ENCODE measurements at regions not wholly inside any gene's neighbourhood (a gene's known extent, or its start where the extent isn't known, plus 50 kb on each side); places are given as distances from the start of the nearest gene placed in this dataset.
"Not testable (repeated sequence)": the region's sequence is repeated elsewhere in the genome, so short reads cannot be mapped to it uniquely, and the experiment has no call there.

GRCh38 chrX:69424161-69424560 is 80.0 kb upstream of the NALF2 start:
- Histone ChIP-seq H3K27me3 (ENCODE audit: insufficient read depth, low read length) (peaks cover 22% of the 10 kb centered on the region), H2AFZ (ENCODE audit: low read depth, low read length, poor library complexity, severe bottlenecking) (no peak overlapping the region), H3K9ac (ENCODE audit: low read length) (no peak overlapping the region), H3K4me2 (ENCODE audit: low read length) (no peak overlapping the region), H3K9me3 (ENCODE audit: control insufficient read depth in 1 of 2, insufficient read depth in 1 of 2, low read depth in 1 of 2, low read length in 2 of 2) (no peaks in the 10 kb centered on the region), H3K4me3 (replicated peaks in 1 of 2; ENCODE audit: low read depth in 1 of 2, low read length in 2 of 2) (no peak overlapping the region), H4K20me1 (ENCODE audit: insufficient read depth) (no peaks in the 10 kb centered on the region), H3K27ac (ENCODE audit: low read depth, low read length) (no peak overlapping the region), H3K79me2 (ENCODE audit: insufficient read depth, low read length) (no peaks in the 10 kb centered on the region), H3K4me1 (ENCODE audit: control insufficient read depth in 1 of 2, insufficient read depth in 2 of 2, low read length in 2 of 2) (no peaks in the 10 kb centered on the region), H3K36me3 (ENCODE audit: control insufficient read depth in 1 of 2, insufficient read depth in 2 of 2, low read length in 2 of 2) (no peaks in the 10 kb centered on the region), H3K9me2 (ENCODE audit: insufficient read depth) (no peaks in the 10 kb centered on the region)
- BruUV-seq (replicated peaks): no TSS peak
- POLR2A ChIA-PET: no interaction called here
- CTCF ChIA-PET: interaction anchor here (0.7 to 1.3 kb wide), 10 partner anchors 9 to 709 kb away, joined by 3 to 17 read pairs (median 5); partner anchors contain the start of genes EDA and IGBP1
- ATAC-seq: no peak
- peak; percentile 2 for DNase-seq (ENCODE audit: low read depth, low spot score)
- TF ChIP-seq FOSL1 (IDR thresholded peaks at IDR 0.05; ENCODE audit: low read depth) (no peak), ZFX (IDR thresholded peaks at IDR 0.05) (no peak), EZH2phosphoT487 (IDR thresholded peaks at IDR 0.05; ENCODE audit: borderline replicate concordance) (no peak), SIN3A (IDR thresholded peaks at IDR 0.05; ENCODE audit: low read depth) (no peak), CTCF (IDR thresholded peaks at IDR 0.05 in 2 of 3, conservative IDR thresholded peaks at IDR 0.05 in 1 of 3; ENCODE audit: borderline replicate concordance in 1 of 3, insufficient read depth in 1 of 3, low read depth in 2 of 3, low read length in 2 of 3) (peak; percentile 15 to 34 (median 21); a peak in 3 of 6 replicates), ATF3 (IDR thresholded peaks at IDR 0.05) (no peak), EGR1 (IDR thresholded peaks at IDR 0.05; ENCODE audit: low read depth) (no peak), RAD21 (IDR thresholded peaks at IDR 0.05; ENCODE audit: low read depth) (peak; percentile 44), POLR2A (IDR thresholded peaks at IDR 0.05; ENCODE audit: borderline replicate concordance, extremely low read depth, insufficient read depth, insufficient read length) (no peak), CEBPB (IDR thresholded peaks at IDR 0.05; ENCODE audit: low read depth) (no peak), EZH2 (IDR thresholded peaks at IDR 0.05) (no peak), SP1 (IDR thresholded peaks at IDR 0.05; ENCODE audit: low read depth) (no peak), ZBTB33 (IDR thresholded peaks at IDR 0.05; ENCODE audit: extremely low read depth, insufficient replicate concordance, low read length) (no peak)
- intact Hi-C loops (cut with micrococcal nuclease): no loop called here
- RAD21 ChIA-PET (ENCODE audit: low non-redundant PET in 1 of 2, low total read pairs in 2 of 2, uncharacterized antibody in 2 of 2, unreplicated experiment in 2 of 2): interaction anchor here in 1 of 2 experiments (0.9 kb wide), 1 partner anchor 580 kb away, joined by 3 read pairs; no protein-coding TSS in a partner anchor

GRCh38 chrX:69422208-69422607 is 81.9 kb upstream of the NALF2 start:
- H3K4me3 ChIP-seq (replicated peaks in 1 of 2; ENCODE audit: low read depth in 1 of 2, low read length in 2 of 2); H3K79me2 ChIP-seq (ENCODE audit: insufficient read depth, low read length); H4K20me1 ChIP-seq (ENCODE audit: insufficient read depth); H3K27ac ChIP-seq (ENCODE audit: low read depth, low read length); intact Hi-C loops (cut with micrococcal nuclease); H2AFZ ChIP-seq (ENCODE audit: low read depth, low read length, poor library complexity, severe bottlenecking); H3K27me3 ChIP-seq (ENCODE audit: insufficient read depth, low read length); POLR2A ChIA-PET; H3K9me3 ChIP-seq (ENCODE audit: control insufficient read depth in 1 of 2, insufficient read depth in 1 of 2, low read depth in 1 of 2, low read length in 2 of 2); H3K4me2 ChIP-seq (ENCODE audit: low read length); DNase-seq (ENCODE audit: low read depth, low spot score); ATAC-seq; H3K9ac ChIP-seq (ENCODE audit: low read length); H3K9me2 ChIP-seq (ENCODE audit: insufficient read depth); CTCF ChIA-PET; BruUV-seq (replicated peaks); H3K36me3 ChIP-seq (ENCODE audit: control insufficient read depth in 1 of 2, insufficient read depth in 2 of 2, low read length in 2 of 2); H3K4me1 ChIP-seq (ENCODE audit: control insufficient read depth in 1 of 2, insufficient read depth in 2 of 2, low read length in 2 of 2); RAD21 ChIA-PET (ENCODE audit: low non-redundant PET in 1 of 2, low total read pairs in 2 of 2, uncharacterized antibody in 2 of 2, unreplicated experiment in 2 of 2): not testable (repeated sequence)
